ENCODE measurements at regions not wholly inside any gene's neighbourhood (a gene's known extent, or its start where the extent isn't known, plus 50 kb on each side); places are given as distances from the start of the nearest gene placed in this dataset.
"Not testable (repeated sequence)": the region's sequence is repeated elsewhere in the genome, so short reads cannot be mapped to it uniquely, and the experiment has no call there.

- no peak for DNase-seq
Measured at GRCh38 chr15:47887241-47887800, 170.0 kb downstream of the SEMA6D start.

- no peak for DNase-seq
Measured at GRCh38 chr15:47888385-47889100, 171.2 kb downstream of the SEMA6D start.

- DNase-seq = no peak
Measured at GRCh38 chr15:47890397-47891150, 173.3 kb downstream of the SEMA6D start.

- no peak for DNase-seq
Measured at GRCh38 chr15:47897525-47897924, 180.2 kb downstream of the SEMA6D start.

- no peak for DNase-seq
Measured at GRCh38 chr15:47900751-47901150, 183.4 kb downstream of the SEMA6D start.

GRCh38 chr15:47903368-47903767, 186.1 kb downstream of the SEMA6D start:
- no peak for DNase-seq

- DNase-seq = no peak
Measured at GRCh38 chr15:47908486-47908885, 191.2 kb downstream of the SEMA6D start.

GRCh38 chr15:47908950-47909670, 191.8 kb downstream of the SEMA6D start:
- DNase-seq = no peak

GRCh38 chr15:47912910-47913309, 195.6 kb downstream of the SEMA6D start:
- not testable (repeated sequence) for DNase-seq

GRCh38 chr15:47917881-47918280, 200.6 kb downstream of the SEMA6D start:
- no peak for DNase-seq

- no peak for DNase-seq
Measured at GRCh38 chr15:47918877-47919276, 201.6 kb downstream of the SEMA6D start.

- DNase-seq = no peak
Measured at GRCh38 chr15:47924381-47924780, 196.4 kb upstream of the SLC24A5 start.

GRCh38 chr15:47929138-47929803, 191.5 kb upstream of the SLC24A5 start:
- DNase-seq = no peak

GRCh38 chr15:47932261-47932660, 188.5 kb upstream of the SLC24A5 start:
- DNase-seq = no peak

GRCh38 chr15:47932951-47933641, 187.7 kb upstream of the SLC24A5 start:
- no peak for DNase-seq

GRCh38 chr15:47933865-47934264, 186.9 kb upstream of the SLC24A5 start:
- DNase-seq = no peak

GRCh38 chr15:47934342-47934741, 186.4 kb upstream of the SLC24A5 start:
- no peak for DNase-seq

GRCh38 chr15:47937834-47938233, 183.0 kb upstream of the SLC24A5 start:
- no peak for DNase-seq

- no peak for DNase-seq
Measured at GRCh38 chr15:47944637-47945288, 176.0 kb upstream of the SLC24A5 start.

GRCh38 chr15:47945872-47946650, 174.7 kb upstream of the SLC24A5 start:
- DNase-seq = no peak

- DNase-seq = no peak
Measured at GRCh38 chr15:47949815-47950214, 171.0 kb upstream of the SLC24A5 start.
